Mammary epithelial cell (primary cell): ENCODE measurements at regions not wholly inside any gene's neighbourhood (a gene's known extent, or its start where the extent isn't known, plus 50 kb on each side); places are given as distances from the start of the nearest gene placed in this dataset.

Experiments
- EZH2 ChIP-seq: IDR thresholded peaks from 2 replicates; pipeline ENCODE4 v1.6.1; 2012; ENCODE audit warnings: low read length, inconsistent platforms, borderline replicate concordance
- TF ChIP-seq, protein P1 (sequence below), 2 donors: IDR thresholded peaks in 1 of 2; conservative IDR thresholded peaks in 1 of 2; 2 replicates each; pipeline ENCODE4 v1.5.1; 2011 to 2012; ENCODE audit warnings: inconsistent platforms in 2 of 2, low read length in 2 of 2, mild to moderate bottlenecking in 2 of 2, control low read depth in 1 of 2, low read depth in 1 of 2; ENCODE audit not compliant: insufficient read depth in 1 of 2; ENCODE audit errors: extremely low read depth in 1 of 2

DNA sequence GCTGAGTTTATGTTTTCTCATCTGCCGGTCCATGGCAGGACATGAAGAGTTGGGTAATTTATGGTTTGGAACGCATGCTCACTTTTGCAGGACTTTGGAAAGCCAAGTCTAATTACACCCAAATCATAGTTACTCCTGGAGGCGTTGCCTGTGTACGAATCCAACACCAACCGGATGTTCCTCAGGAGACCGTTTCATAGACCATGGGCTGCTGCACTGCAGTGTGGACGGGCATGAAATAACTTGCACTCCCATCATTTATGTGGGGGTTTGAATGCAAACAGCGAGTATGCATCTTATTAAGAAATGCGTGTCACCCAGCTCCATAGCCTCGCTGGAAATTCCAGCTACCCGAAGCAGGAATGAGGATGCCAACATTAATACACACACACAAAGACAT, 96.1 kb upstream of the IRX2 start:
- TF ChIP-seq, protein P1, sequence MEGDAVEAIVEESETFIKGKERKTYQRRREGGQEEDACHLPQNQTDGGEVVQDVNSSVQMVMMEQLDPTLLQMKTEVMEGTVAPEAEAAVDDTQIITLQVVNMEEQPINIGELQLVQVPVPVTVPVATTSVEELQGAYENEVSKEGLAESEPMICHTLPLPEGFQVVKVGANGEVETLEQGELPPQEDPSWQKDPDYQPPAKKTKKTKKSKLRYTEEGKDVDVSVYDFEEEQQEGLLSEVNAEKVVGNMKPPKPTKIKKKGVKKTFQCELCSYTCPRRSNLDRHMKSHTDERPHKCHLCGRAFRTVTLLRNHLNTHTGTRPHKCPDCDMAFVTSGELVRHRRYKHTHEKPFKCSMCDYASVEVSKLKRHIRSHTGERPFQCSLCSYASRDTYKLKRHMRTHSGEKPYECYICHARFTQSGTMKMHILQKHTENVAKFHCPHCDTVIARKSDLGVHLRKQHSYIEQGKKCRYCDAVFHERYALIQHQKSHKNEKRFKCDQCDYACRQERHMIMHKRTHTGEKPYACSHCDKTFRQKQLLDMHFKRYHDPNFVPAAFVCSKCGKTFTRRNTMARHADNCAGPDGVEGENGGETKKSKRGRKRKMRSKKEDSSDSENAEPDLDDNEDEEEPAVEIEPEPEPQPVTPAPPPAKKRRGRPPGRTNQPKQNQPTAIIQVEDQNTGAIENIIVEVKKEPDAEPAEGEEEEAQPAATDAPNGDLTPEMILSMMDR (conservative IDR thresholded peaks at IDR 0.05 in 1 of 2, IDR thresholded peaks at IDR 0.05 in 1 of 2; ENCODE audit: extremely low read depth in 1 of 2, insufficient read depth in 1 of 2, low read depth in 1 of 2, low read length in 2 of 2), result no peak
- TF ChIP-seq EZH2, result no peak
